ENCODE measurements at regions not wholly inside any gene's neighbourhood (a gene's known extent, or its start where the extent isn't known, plus 50 kb on each side); places are given as distances from the start of the nearest gene placed in this dataset.
A peak's percentile ranks its signal among the peaks of the same experiment; 100 is the strongest.

GRCh38 chrX:9342561-9343051 is 122.3 kb upstream of the TBL1X start:
- peak overlapping the region; percentile 85 for H3K27ac ChIP-seq
- no peak for TF ChIP-seq CTCF (conservative IDR thresholded peaks at IDR 0.05)
- TF ChIP-seq ZFX (IDR thresholded peaks at IDR 0.05) = no peak

GRCh38 chrX:9343971-9344370 is 120.9 kb upstream of the TBL1X start:
- TF ChIP-seq CTCF (conservative IDR thresholded peaks at IDR 0.05) (no peak), ZFX (IDR thresholded peaks at IDR 0.05) (no peak)
- H3K27ac ChIP-seq = no peak overlapping the region

- no peak for TF ChIP-seq CTCF (conservative IDR thresholded peaks at IDR 0.05)
- no peak overlapping the region for H3K27ac ChIP-seq
Measured at GRCh38 chrX:9345957-9346356, 118.9 kb upstream of the TBL1X start.

GRCh38 chrX:9349572-9350494 is 115.0 kb upstream of the TBL1X start:
- H3K27ac ChIP-seq = no peak overlapping the region
- TF ChIP-seq ZFX (IDR thresholded peaks at IDR 0.05) = no peak
- TF ChIP-seq CTCF (conservative IDR thresholded peaks at IDR 0.05) = no peak

GRCh38 chrX:9351126-9351525 is 113.7 kb upstream of the TBL1X start:
- H3K27ac ChIP-seq = peak overlapping the region; percentile 32; the same call in 1 of the 2 replicates

GRCh38 chrX:9352243-9352642 is 112.6 kb upstream of the TBL1X start:
- TF ChIP-seq ZFX (IDR thresholded peaks at IDR 0.05) (no peak), CTCF (conservative IDR thresholded peaks at IDR 0.05) (peak; percentile 18; the same call in 1 of the 2 replicates)
- peak overlapping the region; percentile 3; the same call in 1 of the 2 replicates for H3K27ac ChIP-seq

More at GRCh38 chrX:9351126-9351525, 113.7 kb upstream of the TBL1X start:
- TF ChIP-seq ZFX (IDR thresholded peaks at IDR 0.05) (no peak), CTCF (conservative IDR thresholded peaks at IDR 0.05) (no peak)

- TF ChIP-seq ZFX (IDR thresholded peaks at IDR 0.05) (no peak), CTCF (conservative IDR thresholded peaks at IDR 0.05) (no peak)
- H3K27ac ChIP-seq = 0 out of 2 replicates have a peak overlapping the region, but pooled peaks have one; percentile 3
Measured at GRCh38 chrX:9352694-9353411, 112.0 kb upstream of the TBL1X start.

All from C4-2B (cell line).